ENCODE measurements at regions not wholly inside any gene's neighbourhood (a gene's known extent, or its start where the extent isn't known, plus 50 kb on each side); places are given as distances from the start of the nearest gene placed in this dataset.
"Not testable (repeated sequence)": the region's sequence is repeated elsewhere in the genome, so short reads cannot be mapped to it uniquely, and the experiment has no call there.

DNA sequence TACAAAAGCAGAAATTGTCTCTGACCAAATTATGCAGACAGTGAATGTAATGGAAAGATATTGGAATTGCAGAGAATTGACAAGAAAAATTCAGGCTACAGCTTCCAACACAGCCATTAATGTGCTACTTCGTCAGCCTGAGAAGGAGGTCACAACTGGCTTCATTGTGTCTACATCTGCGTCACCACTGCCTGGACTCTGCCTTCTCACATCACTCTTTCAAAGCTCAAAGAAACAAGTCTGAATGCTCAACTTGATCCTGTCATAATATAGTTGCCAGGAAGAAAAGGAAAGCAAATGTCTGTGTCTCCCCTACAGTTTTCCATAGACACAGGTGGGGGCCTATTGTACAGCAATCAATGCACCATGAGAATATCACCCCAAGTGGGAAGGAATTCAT lies 806.5 kb upstream of the CDH10 start:
- no peak for DNase-seq (ENCODE audit: low spot score)

DNA sequence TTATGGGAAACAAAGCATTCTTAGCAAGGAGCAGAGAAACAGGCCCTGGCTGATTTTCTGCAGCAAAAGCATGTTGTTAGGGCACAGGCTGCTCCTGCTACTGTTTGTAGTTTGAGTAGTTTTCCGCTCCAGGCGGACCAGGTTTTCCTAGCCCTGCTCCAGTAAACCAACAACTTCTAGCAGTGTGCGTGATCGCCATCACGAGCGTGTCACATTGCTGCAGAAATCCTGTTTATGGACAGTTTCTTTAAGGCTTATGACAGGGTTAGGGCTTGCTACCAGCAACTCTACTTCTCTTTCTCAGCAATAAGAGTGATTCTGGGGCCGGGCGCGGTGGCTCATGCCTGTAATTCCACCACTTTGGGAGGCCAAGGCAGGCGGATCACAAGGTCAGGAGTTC lies 803.9 kb upstream of the CDH10 start:
- no peak for DNase-seq (ENCODE audit: low spot score)

DNA sequence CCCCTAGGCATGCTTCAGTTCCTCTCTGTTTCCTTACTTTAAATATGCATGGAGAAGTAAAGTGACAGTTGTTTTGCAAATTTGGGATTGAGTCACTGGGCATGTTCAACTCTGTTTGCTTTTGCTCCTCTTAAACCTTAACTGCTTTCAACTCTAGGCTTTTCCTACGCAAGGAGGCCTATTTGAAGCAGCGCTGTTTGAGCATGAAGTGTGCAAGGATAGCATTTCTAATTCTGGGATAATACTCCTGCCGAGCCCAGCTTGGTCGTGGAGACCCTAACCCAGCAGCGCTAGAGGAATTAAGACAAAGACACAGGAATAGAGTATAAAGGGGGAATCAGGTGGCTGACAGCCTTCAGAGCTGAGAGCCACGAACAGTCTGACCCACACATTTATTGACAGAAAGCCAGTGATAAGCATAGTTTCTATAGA lies 803.4 kb upstream of the CDH10 start:
- no peak for DNase-seq (ENCODE audit: low spot score)

DNA sequence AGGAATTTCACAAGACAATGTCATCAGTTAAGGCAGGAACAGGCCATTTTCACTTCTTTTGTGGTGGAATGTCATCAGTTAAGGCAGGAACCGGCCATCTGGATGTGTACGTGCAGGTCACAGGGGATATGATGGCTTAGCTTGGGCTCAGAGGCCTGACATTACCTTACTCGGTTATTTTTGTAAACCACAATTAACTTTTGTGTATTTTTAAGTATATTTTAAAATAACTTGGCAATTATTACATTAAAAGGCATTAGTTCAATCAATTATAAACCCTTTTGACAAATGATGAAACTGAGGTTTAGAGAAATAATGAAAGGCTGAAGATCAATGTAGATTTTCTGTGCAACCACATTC lies 801.3 kb upstream of the CDH10 start:
- not testable (repeated sequence) for DNase-seq (ENCODE audit: low spot score)

DNA sequence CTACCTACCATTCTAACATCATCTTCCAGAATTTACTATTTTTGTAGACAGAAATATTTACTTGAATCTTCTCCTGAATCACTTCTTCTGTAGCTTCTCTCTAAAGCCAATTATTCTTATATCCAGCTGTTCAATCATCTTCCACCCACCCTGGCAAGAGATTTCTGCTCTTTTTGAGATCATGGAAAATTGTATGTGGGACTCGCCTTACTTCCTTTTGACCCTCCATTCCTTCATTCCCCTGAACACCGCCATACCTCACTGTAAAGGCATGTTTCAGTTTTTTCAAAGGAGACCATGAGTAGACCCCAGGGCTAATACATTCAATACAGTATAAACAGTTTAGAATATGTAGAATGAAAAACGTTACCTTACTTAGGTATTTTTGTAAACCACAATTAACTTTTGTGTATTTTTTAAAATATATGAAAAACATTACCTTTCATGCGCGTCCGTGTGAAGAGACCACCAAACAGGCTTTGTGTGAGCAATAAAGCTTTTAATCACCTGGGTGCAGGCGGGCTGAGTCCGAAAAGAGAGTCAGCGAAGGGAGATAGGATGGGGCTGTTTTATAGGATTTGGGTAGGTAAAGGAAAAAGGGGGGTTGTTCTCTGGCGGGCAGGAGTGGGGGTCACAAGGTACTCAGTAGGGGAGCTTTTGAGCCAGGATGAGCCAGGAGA lies 800.7 kb upstream of the CDH10 start:
- not testable (repeated sequence) for DNase-seq (ENCODE audit: low spot score)

DNA sequence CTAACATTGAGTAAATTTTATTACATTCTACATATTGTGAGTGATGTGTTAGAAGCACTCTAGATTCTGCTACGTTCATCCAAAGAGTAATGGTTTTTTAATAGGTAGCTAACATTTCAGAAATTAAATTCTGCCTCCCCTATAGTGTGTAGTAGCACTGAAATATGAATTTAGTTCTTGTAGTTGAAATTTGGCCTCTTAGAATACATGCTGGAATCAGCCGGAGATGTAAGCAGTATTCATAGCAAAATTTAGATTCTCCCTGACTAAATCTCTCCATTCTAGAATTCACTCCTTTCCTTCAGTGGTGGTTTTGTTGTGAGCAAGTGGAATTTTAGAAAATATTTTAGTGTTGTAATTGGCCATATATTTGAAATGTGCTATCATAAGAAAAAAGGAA lies 799.9 kb upstream of the CDH10 start:
- no peak for DNase-seq (ENCODE audit: low spot score)

DNA sequence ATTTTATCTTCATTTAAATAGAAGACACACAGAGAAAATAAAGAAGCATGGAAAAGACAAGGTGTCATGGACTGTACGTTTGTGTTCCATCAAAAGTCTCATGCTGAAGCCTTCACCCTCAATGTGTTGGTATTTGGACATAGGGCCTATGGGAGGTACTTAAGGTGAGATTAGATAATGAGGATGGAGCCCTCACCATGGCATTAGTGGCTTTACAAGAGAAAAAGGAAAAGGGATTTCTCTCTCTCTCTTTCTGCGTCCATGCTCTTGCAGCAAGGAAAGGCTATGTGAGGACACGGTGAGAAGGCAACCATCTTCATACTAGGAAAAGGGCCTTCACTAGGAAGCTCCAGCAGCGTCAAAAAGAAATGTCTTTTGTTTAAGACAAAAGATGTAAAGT lies 797.0 kb upstream of the CDH10 start:
- DNase-seq (ENCODE audit: low spot score): no peak

DNA sequence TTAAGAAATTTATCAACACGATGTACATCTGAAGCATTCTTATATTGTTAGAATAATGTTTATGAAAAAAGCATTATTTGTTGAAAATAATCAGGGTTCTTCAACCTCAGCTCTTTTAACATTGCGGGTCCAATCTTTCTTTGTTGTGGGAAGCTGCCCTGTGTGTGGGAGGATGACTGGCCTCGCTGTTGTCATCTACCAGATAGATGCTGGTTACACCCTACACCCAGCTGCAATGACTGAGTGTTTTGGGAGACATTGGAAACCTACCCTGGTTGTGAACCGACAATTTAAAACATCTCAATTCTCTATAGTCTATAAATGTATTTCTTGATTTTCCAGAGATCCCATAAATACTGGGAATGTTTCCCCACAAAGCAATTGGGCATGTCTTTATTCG lies 794.2 kb upstream of the CDH10 start:
- DNase-seq (ENCODE audit: low spot score): no peak

DNA sequence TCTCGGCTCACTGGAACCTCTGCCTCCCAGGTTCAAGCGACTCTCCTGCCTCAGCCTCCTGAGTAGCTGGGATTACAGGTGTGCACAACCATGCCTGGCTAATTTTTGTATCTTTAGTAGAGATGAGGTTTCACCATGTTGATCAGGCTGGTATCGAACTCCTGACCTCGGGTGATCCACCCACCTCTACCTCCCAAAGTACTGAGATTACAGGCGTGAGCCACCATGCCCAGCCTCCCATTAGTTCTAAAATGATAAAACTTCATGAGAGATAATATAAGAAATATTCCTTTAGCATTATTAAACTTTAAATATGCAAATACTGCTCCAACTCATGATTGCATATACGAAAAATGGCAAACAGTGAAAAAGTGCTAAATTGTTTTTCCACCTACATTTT lies 793.6 kb upstream of the CDH10 start:
- DNase-seq (ENCODE audit: low spot score): not testable (repeated sequence)

DNA sequence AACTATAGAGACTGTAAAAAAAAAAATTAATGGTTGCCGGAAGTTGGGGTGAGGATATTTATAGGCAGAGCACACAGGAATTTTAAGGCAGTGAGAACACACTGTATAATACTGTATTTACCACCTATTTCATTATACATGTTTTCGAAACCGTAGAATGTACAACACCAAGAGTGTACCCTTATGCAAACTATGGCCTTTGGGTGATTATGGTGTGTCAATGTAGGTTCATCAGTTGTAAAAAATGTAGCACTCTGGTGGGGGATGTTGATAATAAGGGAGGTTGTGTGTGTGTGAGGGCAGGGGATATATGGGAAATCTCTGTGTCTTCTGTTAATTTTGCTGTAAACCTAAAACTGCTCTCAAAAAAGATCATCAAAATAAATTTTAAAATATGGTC lies 791.7 kb upstream of the CDH10 start:
- DNase-seq (ENCODE audit: low spot score): no peak

DNA sequence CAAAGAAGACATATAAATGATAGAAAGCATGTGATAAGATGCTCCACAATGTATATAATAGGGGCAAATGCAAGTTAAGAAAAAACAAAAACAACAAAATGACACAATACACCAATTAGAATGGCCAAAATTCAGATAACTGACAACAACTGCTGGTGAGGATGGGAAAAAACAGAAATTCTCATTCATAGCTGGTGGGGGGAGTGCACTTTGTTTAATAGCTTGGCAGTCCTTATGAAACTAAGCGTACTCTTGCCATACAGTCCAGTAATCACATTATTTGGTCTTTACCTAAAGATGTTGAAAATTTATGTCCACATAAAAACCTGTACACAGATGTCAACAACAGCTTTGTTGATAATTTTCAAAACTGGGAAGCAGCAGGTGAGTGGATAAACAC lies 791.1 kb upstream of the CDH10 start:
- DNase-seq (ENCODE audit: low spot score): no peak

DNA sequence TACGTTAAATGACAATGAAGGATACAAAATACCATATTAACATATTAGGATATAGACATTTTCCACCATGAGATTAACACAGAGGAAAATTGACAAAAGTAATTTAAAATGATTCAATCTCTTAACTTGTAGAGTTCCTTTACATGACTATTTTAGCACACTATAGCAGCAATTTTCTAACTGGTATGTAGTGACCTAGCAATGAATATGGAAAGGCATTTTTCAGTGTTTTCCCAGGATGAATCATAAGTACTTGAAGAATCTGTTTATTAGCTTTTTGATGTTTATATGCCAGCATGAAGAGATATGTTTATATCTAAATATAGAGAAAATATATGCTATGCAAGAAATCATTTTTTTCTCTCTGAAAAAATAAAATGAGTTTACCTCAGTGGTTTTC lies 782.5 kb upstream of the CDH10 start:
- no peak for DNase-seq (ENCODE audit: low spot score)

DNA sequence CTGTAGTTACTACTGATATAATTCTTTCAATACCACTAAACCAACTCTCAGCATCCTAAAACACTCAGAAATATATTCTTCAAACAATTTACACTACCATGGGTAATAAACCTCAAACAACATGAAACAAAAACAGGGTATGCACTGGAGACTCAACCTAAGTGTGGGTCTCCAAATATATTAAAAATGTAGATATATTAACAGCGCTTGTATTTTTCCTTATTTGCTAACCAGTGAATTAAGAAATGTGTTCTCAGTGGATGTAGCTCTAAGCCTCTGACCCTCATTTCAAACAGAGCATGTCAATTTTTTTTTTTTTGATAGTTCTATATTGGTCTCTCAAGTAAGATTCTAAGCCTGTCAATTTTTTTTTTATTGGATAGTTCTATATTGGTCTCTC lies 778.5 kb upstream of the CDH10 start:
- DNase-seq (ENCODE audit: low spot score): no peak

DNA sequence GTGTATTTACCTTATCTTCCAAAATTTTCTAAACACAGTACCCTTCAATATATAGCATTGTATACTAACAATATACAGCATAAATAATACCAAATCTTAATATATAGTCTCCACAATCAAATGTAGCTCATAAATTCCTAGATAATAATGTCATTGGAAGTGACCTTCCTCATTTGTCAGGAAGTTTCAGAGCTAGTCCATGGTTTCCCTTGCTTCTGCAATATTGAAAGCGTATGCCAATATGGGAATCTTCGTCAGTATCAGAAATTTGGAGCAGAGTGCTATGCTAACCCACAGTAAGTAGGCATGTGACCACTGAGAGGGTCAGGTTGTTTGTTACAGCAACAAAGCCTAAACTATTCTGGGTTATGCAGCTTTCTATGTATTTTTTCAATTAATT lies 774.9 kb upstream of the CDH10 start:
- no peak for DNase-seq (ENCODE audit: low spot score)

DNA sequence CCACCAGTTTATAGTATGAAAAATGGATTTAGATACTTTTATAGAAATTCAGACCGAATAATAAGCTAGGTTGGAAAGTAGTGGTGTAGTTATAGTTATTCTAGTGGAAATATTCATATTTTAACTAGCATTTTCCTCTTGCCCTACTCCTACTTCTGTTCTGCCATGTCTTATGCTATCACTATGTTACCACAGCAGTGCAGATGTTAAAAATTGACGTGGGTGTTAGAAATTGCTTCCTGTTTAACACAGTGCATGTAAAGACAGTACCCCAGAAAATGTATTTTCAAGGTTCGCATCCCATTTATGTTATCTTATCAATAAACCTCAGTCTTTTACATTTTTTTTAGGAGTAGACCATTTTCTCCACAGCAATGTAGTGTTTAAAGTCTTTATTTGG lies 774.2 kb upstream of the CDH10 start:
- no peak for DNase-seq (ENCODE audit: low spot score)

DNA sequence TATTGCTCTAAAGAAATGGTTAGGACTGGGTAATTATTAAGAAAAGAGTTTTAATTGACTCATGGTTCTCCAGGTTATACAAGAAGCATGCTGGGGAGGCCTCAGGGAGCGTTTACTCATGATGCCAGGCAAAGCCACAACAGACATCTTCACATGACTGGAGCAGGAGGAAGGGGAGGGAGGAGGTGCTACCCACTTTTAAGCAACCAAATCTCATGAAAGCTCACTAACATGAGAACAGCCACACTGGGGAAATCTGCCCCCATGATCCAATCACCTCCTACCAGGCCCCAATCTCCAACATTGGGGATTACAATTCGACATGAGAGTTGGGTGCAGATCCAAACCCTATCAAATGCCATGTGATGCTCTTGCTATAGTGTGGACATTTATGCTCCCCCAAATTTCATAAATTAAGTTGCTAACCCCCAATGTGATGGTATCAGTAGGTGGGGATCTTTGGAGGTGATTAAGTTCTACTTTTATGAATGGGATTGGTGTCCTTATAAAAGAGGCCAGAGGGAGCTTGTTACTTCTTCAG lies 773.6 kb upstream of the CDH10 start:
- no peak for DNase-seq (ENCODE audit: low spot score)

DNA sequence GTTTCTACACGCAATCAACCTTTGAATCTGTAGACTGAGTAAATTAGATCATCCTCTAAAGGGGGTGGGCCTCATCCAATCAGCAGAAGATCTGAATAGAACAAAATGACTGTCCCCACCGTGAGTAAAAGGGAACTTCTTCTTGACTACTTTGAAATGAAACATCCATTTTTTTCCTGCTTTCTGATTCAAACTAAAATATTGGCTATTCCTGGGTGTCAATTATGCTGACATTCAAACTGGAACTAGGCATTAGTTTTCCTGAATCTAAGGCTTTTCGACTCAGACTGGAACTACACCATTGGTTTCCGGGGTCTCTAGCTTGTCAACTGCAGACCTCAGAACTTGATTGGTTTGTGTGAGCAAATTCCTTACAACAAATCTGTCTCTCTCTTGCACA lies 772.2 kb upstream of the CDH10 start:
- no peak for DNase-seq (ENCODE audit: low spot score)

DNA sequence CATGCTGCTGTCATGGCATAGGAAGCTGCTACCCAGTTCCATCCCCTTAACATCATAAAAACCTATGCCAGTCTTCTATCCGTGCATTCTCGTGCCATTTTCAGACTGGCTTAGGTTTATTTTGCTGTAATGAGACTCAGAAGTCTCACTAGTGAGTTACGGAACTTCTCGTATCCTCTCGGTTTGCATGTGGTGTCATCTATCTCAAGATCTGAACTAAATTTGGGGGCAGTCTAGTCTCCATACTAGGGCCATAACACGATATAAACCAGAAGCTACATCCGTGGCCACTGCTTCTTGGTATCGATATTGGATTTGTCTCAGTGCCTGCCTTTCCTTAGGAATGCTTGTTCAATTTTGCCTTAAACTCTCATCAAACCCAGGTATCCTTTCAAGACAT lies 771.2 kb upstream of the CDH10 start:
- DNase-seq (ENCODE audit: low spot score): no peak

DNA sequence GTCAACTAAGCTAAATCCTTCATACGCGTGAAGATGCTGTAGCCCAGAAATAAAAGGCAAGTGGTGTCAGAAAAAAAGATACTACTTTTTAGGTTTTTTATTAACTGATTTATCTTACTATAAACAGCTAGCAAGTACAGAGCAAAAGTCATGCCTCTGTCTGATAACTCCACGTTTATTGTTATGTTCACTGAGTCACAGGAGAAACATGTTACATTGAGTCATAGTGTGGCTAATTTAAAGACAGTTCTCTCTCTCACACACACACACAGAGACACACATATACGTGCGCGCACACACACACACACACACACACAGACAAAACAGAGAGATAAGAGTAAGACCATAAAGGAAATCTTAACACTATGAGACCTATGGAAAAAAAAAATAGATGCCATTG lies 770.0 kb upstream of the CDH10 start:
- DNase-seq (ENCODE audit: low spot score): no peak

DNA sequence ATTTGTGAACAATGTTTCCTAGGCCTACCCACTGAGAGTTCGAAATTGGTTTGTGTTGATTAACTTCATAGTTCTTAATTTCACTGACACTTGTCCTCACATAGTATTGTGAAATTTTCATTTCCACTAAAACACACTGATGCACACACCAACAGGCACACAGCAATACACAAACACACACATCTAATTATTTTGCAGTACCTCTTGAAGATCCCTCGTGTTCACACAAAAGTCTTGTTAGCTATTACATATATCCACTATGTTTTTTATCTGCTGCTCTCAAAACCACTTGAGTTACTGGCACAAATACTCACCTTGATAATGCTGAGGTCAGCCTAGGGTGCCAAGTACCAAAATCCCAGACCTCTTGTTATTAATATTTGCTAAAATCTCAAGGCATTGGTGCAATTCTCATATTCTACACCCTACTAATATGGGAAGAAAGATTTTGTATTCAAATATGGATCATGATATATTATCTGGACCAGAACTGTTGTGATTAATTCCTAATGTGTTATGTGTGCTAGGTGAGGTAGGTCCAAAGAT lies 767.4 kb upstream of the CDH10 start:
- DNase-seq (ENCODE audit: low spot score): no peak

DNA sequence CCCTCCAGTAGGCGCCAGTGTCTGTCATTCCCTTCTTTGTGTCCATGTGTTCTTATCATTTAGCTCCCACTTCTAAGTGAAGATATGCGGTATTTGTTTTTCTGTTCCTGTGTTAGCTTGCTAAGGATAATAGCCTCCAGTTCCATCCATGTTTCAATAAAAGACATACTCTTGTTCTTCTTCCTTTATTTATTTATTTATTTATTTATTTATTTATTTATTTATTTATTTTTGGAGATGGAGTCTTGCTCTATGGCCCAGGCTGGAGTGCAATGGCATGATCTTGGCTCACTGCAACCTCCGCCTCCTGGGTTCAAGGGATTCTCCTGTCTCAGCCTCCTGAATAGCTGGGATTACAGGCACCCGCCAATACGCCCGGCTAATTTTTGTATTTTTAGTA lies 762.6 kb upstream of the CDH10 start:
- DNase-seq (ENCODE audit: low spot score): not testable (repeated sequence)

DNA sequence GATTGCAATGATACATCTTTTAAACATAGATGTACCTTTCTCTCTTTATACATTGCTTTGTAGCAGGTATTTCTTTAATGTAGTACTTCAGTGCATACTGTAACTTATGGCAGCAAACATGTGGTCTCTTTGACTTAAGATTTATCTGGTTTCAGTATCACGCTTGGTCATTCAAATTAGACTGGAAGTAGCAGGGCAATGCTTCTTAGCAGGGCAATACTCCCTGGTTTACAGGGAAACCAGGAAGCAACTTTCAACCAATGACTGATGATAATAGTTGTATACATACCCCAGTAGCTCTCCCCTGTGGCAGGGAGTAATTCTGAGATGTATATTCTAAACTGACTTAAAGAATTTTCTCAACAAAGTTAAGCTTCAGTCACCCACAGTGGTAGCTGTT lies 761.1 kb upstream of the CDH10 start:
- DNase-seq (ENCODE audit: low spot score): no peak

DNA sequence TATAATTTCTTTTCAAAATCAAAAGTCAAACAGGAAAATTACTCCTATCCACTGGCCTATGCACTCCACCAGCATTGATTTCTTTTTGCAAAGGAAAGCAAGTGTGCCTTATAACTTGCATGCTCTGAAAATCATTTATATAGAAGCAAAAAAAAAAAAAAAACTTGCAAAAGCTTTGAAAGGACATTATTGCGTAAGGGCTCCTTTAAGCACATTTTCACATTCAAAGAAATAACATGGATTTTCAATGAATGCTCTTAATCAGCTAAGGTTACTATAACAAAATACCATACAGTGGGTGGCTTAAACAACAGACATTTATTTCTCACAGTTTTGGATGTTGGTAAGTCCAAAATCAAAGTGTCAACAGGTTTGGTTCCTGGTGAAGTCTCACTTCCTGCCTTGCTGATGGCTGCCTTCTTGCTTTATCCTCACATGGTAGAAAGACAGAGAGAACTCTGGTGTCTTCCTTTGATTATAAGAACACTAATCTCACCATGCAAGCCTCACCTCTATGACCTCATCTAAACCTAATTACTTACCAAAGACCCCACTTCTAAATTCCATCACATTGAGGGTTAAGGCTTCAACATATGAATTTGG lies 755.2 kb upstream of the CDH10 start:
- DNase-seq (ENCODE audit: low spot score): no peak

DNA sequence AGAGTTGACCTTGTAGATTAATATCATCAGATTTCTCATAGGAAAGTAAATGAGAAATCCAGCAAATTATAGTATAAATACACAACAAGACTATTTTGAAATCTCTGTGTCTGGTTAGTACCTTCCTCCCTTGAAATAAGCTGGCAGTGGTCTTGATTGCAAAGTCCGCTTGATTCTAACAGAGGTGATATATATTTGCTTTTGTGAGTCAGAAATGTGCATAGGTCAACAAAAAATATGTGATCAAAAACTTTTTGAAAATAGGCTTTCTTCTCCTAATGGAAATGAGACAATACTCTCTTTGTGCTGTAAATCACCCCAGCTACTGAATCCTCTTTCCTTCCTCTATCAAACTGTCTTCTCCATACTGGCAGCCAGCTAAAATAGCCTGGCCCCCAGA lies 749.2 kb upstream of the CDH10 start:
- DNase-seq (ENCODE audit: low spot score): no peak

Data from LoVo (cell line).